ENCODE measurements at regions not wholly inside any gene's neighbourhood (a gene's known extent, or its start where the extent isn't known, plus 50 kb on each side); places are given as distances from the start of the nearest gene placed in this dataset.
A peak's percentile ranks its signal among the peaks of the same experiment; 100 is the strongest.
"Not testable (repeated sequence)": the region's sequence is repeated elsewhere in the genome, so short reads cannot be mapped to it uniquely, and the experiment has no call there.

DNA sequence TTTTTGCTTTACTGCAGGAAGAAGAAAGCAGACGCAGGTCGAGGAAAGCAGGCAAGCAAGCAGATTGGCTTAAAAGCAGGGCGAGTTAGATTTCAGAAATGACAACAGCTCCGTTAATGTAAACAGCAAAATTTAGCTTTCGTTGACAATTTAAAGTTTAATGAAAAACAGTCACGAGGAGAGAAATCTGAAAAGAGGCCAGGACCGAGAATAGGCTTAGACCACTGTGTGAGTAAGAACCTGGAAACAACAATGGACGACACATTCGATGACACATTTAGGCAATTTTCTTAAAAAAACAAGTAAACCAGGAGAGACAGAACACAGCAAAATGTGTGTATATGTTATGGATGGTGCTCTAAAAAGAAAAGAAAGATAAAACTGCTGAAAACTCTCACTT is 155.3 kb downstream of the ISOC1 start:
- TF ChIP-seq FOXK2 (IDR thresholded peaks at IDR 0.05), result no peak
- TF ChIP-seq, protein P1, sequence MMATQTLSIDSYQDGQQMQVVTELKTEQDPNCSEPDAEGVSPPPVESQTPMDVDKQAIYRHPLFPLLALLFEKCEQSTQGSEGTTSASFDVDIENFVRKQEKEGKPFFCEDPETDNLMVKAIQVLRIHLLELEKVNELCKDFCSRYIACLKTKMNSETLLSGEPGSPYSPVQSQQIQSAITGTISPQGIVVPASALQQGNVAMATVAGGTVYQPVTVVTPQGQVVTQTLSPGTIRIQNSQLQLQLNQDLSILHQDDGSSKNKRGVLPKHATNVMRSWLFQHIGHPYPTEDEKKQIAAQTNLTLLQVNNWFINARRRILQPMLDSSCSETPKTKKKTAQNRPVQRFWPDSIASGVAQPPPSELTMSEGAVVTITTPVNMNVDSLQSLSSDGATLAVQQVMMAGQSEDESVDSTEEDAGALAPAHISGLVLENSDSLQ (IDR thresholded peaks at IDR 0.05), result no peak
- no peak for TF ChIP-seq HDGF (IDR thresholded peaks at IDR 0.05; ENCODE audit: borderline replicate concordance)
- no peak for TF ChIP-seq L3MBTL2 (conservative IDR thresholded peaks at IDR 0.05)
- no peak for TF ChIP-seq TARDBP (IDR thresholded peaks at IDR 0.05)
- no peak for TF ChIP-seq SUZ12 (IDR thresholded peaks at IDR 0.05)
- TF ChIP-seq ARNT (IDR thresholded peaks at IDR 0.05), result no peak
- no peak for TF ChIP-seq LEF1 (IDR thresholded peaks at IDR 0.05; ENCODE audit: borderline replicate concordance)
- CTCF ChIA-PET, result no interaction called here
- no peak for DNase-seq (ENCODE audit: extremely low spot score)
- POLR2A ChIA-PET, result no interaction called here

DNA sequence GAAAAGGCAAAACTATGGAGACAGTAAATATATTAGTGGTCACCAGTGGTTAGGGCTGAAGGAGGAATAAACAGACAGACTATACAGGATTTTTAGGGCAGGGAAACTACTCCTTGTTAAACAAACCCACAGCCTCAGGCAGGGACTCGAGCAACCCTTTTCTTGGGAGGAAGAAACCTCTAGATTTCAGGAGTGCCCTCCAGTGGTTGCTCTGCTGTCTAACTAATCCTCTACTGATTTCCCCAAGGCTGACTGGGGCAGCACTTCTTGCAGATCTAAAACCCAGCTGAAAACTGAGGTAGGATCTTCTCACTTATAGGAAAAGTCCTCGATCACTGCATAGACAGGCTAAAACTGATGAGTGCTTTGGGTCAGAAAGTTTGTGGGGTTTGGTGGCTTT is 176.8 kb downstream of the ISOC1 start:
- TF ChIP-seq FOXA1 (IDR thresholded peaks at IDR 0.05), result no peak
- no peak for TF ChIP-seq CTBP1 (IDR thresholded peaks at IDR 0.05; ENCODE audit: borderline replicate concordance)
- TF ChIP-seq SP1 (IDR thresholded peaks at IDR 0.05), result no peak
- no peak for TF ChIP-seq ZNF384 (IDR thresholded peaks at IDR 0.05)
- TF ChIP-seq FOXK2 (IDR thresholded peaks at IDR 0.05), result no peak
- TF ChIP-seq LEF1 (IDR thresholded peaks at IDR 0.05; ENCODE audit: borderline replicate concordance), result no peak
- TF ChIP-seq, protein P1 (IDR thresholded peaks at IDR 0.05), result no peak
- POLR2A ChIA-PET, result no interaction called here
- peak; percentile 30 for DNase-seq (ENCODE audit: extremely low spot score)
- CTCF ChIA-PET, result no interaction called here

DNA sequence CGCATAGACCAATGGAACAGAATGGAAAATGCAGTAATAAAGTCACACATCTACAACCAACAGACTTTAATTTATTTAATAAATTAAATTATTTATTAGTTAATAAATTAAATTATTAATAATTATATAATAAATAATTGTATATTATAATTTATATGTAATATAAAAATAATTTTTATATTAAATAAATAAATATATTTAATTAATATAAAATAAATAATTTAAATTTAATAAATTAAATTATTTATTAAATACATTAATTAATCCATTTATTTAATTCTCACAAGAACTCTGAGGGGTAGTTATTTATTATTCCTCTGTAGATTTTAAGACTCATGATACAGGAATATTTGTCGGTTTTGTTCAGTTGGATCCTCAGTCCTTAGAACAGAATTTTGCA is 176.1 kb upstream of the ADAMTS19 start:
- no peak for DNase-seq (ENCODE audit: extremely low spot score)
- ChIA-PET CTCF (no interaction called here), POLR2A (no interaction called here)
- no peak for TF ChIP-seq ZNF384 (IDR thresholded peaks at IDR 0.05)

DNA sequence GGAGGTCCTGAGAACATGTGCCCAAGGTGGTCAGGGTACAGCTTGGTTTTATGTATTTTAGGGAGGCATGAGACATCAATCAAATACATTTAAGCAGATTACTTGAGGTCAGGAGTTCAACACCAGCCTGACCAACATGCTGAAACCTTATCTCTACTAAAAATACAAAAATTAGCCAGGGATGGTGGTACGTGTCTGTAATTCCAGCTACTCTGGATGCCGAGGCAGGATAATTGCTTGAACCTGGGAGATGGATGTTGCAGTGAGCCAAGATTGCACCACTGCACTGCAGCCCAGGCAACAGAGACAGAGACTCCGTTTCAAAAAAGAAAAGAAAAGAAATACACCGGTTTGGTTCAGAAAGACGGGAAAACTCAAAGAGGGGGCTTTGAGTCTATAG is 165.9 kb upstream of the ADAMTS19 start:
- POLR2A ChIA-PET, result not testable (repeated sequence)

DNA sequence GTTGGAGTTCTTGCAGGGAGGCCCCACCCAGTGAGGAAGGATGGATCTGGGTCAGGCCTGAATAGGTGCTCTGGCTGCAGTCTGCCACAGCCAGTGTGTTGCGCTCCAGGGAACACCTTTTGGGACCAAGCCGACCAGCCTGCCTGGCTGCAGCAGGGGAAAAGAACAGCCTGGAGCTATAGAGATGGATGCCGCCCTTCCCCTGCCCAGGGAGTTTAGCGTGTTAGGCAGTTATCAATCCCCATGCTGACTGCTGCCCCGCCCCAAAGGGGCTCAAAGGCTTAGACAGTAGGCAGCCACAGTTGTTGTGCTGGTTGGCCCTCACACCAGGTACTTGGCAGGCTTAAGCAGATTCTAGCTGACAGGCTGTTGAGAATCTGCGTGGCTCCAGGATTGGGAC is 153.4 kb upstream of the ADAMTS19 start:
- TF ChIP-seq, protein P1 (IDR thresholded peaks at IDR 0.05), result no peak
- TF ChIP-seq HDGF (IDR thresholded peaks at IDR 0.05; ENCODE audit: borderline replicate concordance) (no peak), SP1 (IDR thresholded peaks at IDR 0.05) (no peak), SUZ12 (IDR thresholded peaks at IDR 0.05) (no peak), NFRKB (IDR thresholded peaks at IDR 0.05) (no peak), TARDBP (IDR thresholded peaks at IDR 0.05) (no peak), ELF4 (IDR thresholded peaks at IDR 0.05) (no peak), FOXA1 (IDR thresholded peaks at IDR 0.05) (no peak), ZNF384 (IDR thresholded peaks at IDR 0.05) (no peak), FOXM1 (IDR thresholded peaks at IDR 0.05; ENCODE audit: borderline replicate concordance) (no peak), FOXK2 (IDR thresholded peaks at IDR 0.05) (no peak), ARNT (IDR thresholded peaks at IDR 0.05) (no peak), CTBP1 (IDR thresholded peaks at IDR 0.05; ENCODE audit: borderline replicate concordance) (no peak)
- CTCF ChIA-PET, result no interaction called here
- DNase-seq (ENCODE audit: extremely low spot score), result no peak
- POLR2A ChIA-PET, result no interaction called here

More for the DNA sequence above, 165.9 kb upstream of the ADAMTS19 start:
- not testable (repeated sequence) for DNase-seq (ENCODE audit: extremely low spot score)
- CTCF ChIA-PET, result interaction anchor here (0.7 kb wide), 1 partner anchor 35 kb away, joined by 4 read pairs; no protein-coding TSS in a partner anchor

DNA sequence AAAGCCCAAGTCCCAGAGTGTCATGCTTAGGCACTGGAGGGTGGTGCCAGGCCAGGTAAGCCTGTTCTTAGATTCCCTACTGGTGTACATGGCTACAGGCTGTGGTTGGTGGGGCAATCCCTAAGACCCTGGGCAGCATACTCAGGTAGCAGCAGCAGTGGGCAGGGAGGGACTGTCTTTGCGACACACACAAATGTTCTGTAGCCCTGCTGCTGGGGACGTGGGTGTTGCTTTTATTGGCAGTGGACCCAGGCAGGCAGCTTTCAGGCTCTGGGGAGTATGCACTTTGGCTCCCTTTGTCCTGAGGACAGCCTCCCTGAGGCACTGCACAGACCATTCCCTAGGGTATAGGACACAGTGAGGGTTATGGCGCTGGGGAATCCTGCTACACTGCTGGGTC is 137.1 kb upstream of the ADAMTS19 start:
- ChIA-PET CTCF (no interaction called here), POLR2A (no interaction called here)
- TF ChIP-seq ELF4 (IDR thresholded peaks at IDR 0.05) (no peak), FOXK2 (IDR thresholded peaks at IDR 0.05) (no peak), TARDBP (IDR thresholded peaks at IDR 0.05) (no peak), NFRKB (IDR thresholded peaks at IDR 0.05) (no peak), SP1 (IDR thresholded peaks at IDR 0.05) (no peak), FOXM1 (IDR thresholded peaks at IDR 0.05; ENCODE audit: borderline replicate concordance) (no peak), ARNT (IDR thresholded peaks at IDR 0.05) (no peak), LEF1 (IDR thresholded peaks at IDR 0.05; ENCODE audit: borderline replicate concordance) (no peak), BHLHE40 (IDR thresholded peaks at IDR 0.05; ENCODE audit: borderline replicate concordance) (no peak)
- TF ChIP-seq, protein P1 (IDR thresholded peaks at IDR 0.05), result no peak
- DNase-seq (ENCODE audit: extremely low spot score), result no peak

DNA sequence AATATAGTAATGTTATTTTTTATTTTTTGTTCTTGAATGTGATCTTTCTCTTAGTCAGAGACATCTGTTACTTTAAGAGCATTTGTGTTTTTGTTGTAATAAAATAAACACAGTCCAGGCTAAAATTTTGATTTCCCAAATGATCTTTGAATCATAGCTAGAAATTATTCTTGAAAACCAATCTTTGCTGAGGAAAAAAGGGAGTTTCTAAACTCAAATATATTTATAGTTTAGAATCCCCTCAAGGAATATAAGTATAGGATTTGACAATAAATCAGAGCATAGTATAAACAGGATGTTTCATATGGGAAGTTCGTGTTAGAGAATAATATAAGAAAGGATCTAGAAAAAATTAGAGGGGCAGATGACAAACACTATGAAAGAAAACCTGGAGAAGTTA is 118.8 kb upstream of the ADAMTS19 start:
- no peak for DNase-seq (ENCODE audit: extremely low spot score)
- POLR2A ChIA-PET, result no interaction called here

More for the DNA sequence above, 118.8 kb upstream of the ADAMTS19 start:
- TF ChIP-seq FOXM1 (IDR thresholded peaks at IDR 0.05; ENCODE audit: borderline replicate concordance) (no peak), BHLHE40 (IDR thresholded peaks at IDR 0.05; ENCODE audit: borderline replicate concordance) (no peak), FOXA1 (IDR thresholded peaks at IDR 0.05) (no peak), LEF1 (IDR thresholded peaks at IDR 0.05; ENCODE audit: borderline replicate concordance) (no peak), TARDBP (IDR thresholded peaks at IDR 0.05) (no peak), SP1 (IDR thresholded peaks at IDR 0.05) (no peak), CTBP1 (IDR thresholded peaks at IDR 0.05; ENCODE audit: borderline replicate concordance) (no peak), NFRKB (IDR thresholded peaks at IDR 0.05) (no peak), HDGF (IDR thresholded peaks at IDR 0.05; ENCODE audit: borderline replicate concordance) (no peak), L3MBTL2 (conservative IDR thresholded peaks at IDR 0.05) (no peak), SUZ12 (IDR thresholded peaks at IDR 0.05) (no peak), ARNT (IDR thresholded peaks at IDR 0.05) (no peak), FOXK2 (IDR thresholded peaks at IDR 0.05) (no peak)
- CTCF ChIA-PET, result interaction anchor here (1.0 kb wide), 1 partner anchor 19 kb away, joined by 3 read pairs; no protein-coding TSS in a partner anchor
